HuH-7 (cell line): ENCODE measurements at regions not wholly inside any gene's neighbourhood (a gene's known extent, or its start where the extent isn't known, plus 50 kb on each side); places are given as distances from the start of the nearest gene placed in this dataset.

Experiments
- DNase-seq: peaks from one replicate; pipeline ENCODE4 v3.0.0; 2011; ENCODE audit warnings: low spot score

DNA sequence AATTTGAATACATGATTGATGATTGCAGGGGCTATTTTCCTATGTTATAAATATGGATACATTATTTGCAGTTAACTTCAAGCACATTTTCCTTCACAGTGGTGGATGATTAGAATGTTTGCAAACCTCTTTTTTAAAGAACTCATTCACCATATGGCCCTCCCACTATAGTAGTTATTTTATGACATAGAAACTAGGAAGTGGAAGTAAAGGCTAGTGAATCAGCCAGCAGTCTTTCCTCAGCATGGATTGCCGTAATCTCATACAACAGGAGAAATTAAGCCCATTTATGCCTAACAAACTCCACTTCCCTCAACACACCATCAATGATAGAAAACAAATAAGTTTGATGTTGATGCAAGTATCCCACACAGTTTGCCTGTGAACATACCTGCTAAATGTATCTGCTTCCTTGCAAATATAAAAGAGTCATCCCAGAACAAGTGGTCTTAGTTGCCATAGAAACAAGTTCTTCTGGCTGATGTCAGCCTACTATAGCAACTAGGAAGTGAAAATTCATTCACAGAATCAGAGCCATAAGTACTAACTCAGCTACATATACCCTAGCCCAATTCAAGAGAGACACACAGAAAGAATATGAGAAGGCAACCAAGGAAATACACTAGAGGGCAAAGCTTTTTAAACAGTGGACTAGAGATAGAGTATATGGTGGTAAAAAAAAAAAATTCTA lies 100.9 kb upstream of the RADX start:
- DNase-seq, result no peak
